ENCODE measurements at regions not wholly inside any gene's neighbourhood (a gene's known extent, or its start where the extent isn't known, plus 50 kb on each side); places are given as distances from the start of the nearest gene placed in this dataset.

- Histone ChIP-seq H3K79me2 (ENCODE audit: insufficient read depth, low read length) (no peaks in the 10 kb centered on the region), H3K9ac (ENCODE audit: low read depth, low read length, poor library complexity, severe bottlenecking) (no peak overlapping the region), H3K4me1 (ENCODE audit: insufficient read depth, low read length, poor library complexity, severe bottlenecking) (no peaks in the 10 kb centered on the region), H3K9me2 (replicated peaks; ENCODE audit: low read depth, low read length) (no peaks in the 10 kb centered on the region), H4K20me1 (ENCODE audit: insufficient read depth, low read length, poor library complexity, severe bottlenecking) (no peaks in the 10 kb centered on the region), H3K9me3 (ENCODE audit: insufficient read depth, low read depth, low read length) (no peaks in the 10 kb centered on the region), H2AFZ (ENCODE audit: low read length) (no peak overlapping the region), H3K4me2 (ENCODE audit: low read depth, low read length, poor library complexity, severe bottlenecking) (no peak overlapping the region), H3K36me3 (ENCODE audit: insufficient read depth, low read length) (no peaks in the 10 kb centered on the region), H3K4me3 (ENCODE audit: low read length, poor library complexity, severe bottlenecking) (no peak overlapping the region), H3K27me3 (ENCODE audit: insufficient read depth, low read length, poor library complexity, severe bottlenecking) (no peaks in the 10 kb centered on the region), H3F3A (ENCODE audit: low read depth) (no peaks in the 10 kb centered on the region)
- TF ChIP-seq, protein P1, sequence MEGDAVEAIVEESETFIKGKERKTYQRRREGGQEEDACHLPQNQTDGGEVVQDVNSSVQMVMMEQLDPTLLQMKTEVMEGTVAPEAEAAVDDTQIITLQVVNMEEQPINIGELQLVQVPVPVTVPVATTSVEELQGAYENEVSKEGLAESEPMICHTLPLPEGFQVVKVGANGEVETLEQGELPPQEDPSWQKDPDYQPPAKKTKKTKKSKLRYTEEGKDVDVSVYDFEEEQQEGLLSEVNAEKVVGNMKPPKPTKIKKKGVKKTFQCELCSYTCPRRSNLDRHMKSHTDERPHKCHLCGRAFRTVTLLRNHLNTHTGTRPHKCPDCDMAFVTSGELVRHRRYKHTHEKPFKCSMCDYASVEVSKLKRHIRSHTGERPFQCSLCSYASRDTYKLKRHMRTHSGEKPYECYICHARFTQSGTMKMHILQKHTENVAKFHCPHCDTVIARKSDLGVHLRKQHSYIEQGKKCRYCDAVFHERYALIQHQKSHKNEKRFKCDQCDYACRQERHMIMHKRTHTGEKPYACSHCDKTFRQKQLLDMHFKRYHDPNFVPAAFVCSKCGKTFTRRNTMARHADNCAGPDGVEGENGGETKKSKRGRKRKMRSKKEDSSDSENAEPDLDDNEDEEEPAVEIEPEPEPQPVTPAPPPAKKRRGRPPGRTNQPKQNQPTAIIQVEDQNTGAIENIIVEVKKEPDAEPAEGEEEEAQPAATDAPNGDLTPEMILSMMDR (conservative IDR thresholded peaks at IDR 0.05; ENCODE audit: low read length) = no peak
- TF ChIP-seq EZH2phosphoT487 (IDR thresholded peaks at IDR 0.05; ENCODE audit: borderline replicate concordance) = no peak
Observed at GRCh38 chr10:107809889-107810288, 645.4 kb upstream of the SORCS1 start.

DNA sequence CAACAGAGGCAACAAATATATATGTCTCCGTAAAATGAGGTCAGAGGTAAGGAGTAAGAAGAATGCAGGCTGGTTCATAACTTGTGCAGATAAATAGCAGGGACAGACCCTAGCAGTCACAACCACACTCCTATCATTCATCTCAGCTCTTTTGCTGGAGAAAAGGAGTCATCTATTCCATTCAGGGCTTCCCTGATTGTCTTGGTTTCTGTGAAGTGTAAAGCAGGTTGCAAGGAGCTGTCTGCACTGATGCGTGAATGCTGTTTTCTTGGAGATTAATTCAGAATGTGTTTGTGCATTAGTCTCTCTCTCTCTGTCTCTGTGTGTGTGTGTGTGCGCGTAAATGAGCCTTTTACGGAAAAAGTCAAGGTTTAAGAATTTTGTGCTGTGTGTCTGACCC is 643.3 kb upstream of the SORCS1 start:
- H3F3A ChIP-seq (ENCODE audit: low read depth) = no peaks in the 10 kb centered on the region
- H3K27me3 ChIP-seq (ENCODE audit: insufficient read depth, low read length, poor library complexity, severe bottlenecking) = no peaks in the 10 kb centered on the region
- H3K36me3 ChIP-seq (ENCODE audit: insufficient read depth, low read length) = no peaks in the 10 kb centered on the region
- H3K9me3 ChIP-seq (ENCODE audit: insufficient read depth, low read depth, low read length) = no peaks in the 10 kb centered on the region
- no peaks in the 10 kb centered on the region for H3K9me2 ChIP-seq (replicated peaks; ENCODE audit: low read depth, low read length)
- H2AFZ ChIP-seq (ENCODE audit: low read length) = no peak overlapping the region
- no peaks in the 10 kb centered on the region for H4K20me1 ChIP-seq (ENCODE audit: insufficient read depth, low read length, poor library complexity, severe bottlenecking)
- H3K4me1 ChIP-seq (ENCODE audit: insufficient read depth, low read length, poor library complexity, severe bottlenecking) = no peaks in the 10 kb centered on the region
- H3K79me2 ChIP-seq (ENCODE audit: insufficient read depth, low read length) = no peaks in the 10 kb centered on the region
- TF ChIP-seq, protein P1 (conservative IDR thresholded peaks at IDR 0.05; ENCODE audit: low read length) = no peak
- TF ChIP-seq EZH2phosphoT487 (IDR thresholded peaks at IDR 0.05; ENCODE audit: borderline replicate concordance) = no peak
- H3K4me3 ChIP-seq (ENCODE audit: low read length, poor library complexity, severe bottlenecking) = no peak overlapping the region
- no peak overlapping the region for H3K4me2 ChIP-seq (ENCODE audit: low read depth, low read length, poor library complexity, severe bottlenecking)
- H3K9ac ChIP-seq (ENCODE audit: low read depth, low read length, poor library complexity, severe bottlenecking) = no peak overlapping the region

GRCh38 chr10:107806026-107806425 is 641.5 kb upstream of the SORCS1 start:
- no peak overlapping the region for H3K9ac ChIP-seq (ENCODE audit: low read depth, low read length, poor library complexity, severe bottlenecking)
- no peak overlapping the region for H2AFZ ChIP-seq (ENCODE audit: low read length)
- no peaks in the 10 kb centered on the region for H3K9me3 ChIP-seq (ENCODE audit: insufficient read depth, low read depth, low read length)
- no peak overlapping the region for H3K4me3 ChIP-seq (ENCODE audit: low read length, poor library complexity, severe bottlenecking)
- H4K20me1 ChIP-seq (ENCODE audit: insufficient read depth, low read length, poor library complexity, severe bottlenecking) = no peaks in the 10 kb centered on the region
- H3K4me1 ChIP-seq (ENCODE audit: insufficient read depth, low read length, poor library complexity, severe bottlenecking) = no peaks in the 10 kb centered on the region
- H3K4me2 ChIP-seq (ENCODE audit: low read depth, low read length, poor library complexity, severe bottlenecking) = no peak overlapping the region
- TF ChIP-seq, protein P1 (conservative IDR thresholded peaks at IDR 0.05; ENCODE audit: low read length) = no peak
- TF ChIP-seq EZH2phosphoT487 (IDR thresholded peaks at IDR 0.05; ENCODE audit: borderline replicate concordance) = no peak
- no peaks in the 10 kb centered on the region for H3K27me3 ChIP-seq (ENCODE audit: insufficient read depth, low read length, poor library complexity, severe bottlenecking)
- H3K79me2 ChIP-seq (ENCODE audit: insufficient read depth, low read length) = no peaks in the 10 kb centered on the region
- H3K36me3 ChIP-seq (ENCODE audit: insufficient read depth, low read length) = no peaks in the 10 kb centered on the region
- no peaks in the 10 kb centered on the region for H3F3A ChIP-seq (ENCODE audit: low read depth)
- no peaks in the 10 kb centered on the region for H3K9me2 ChIP-seq (replicated peaks; ENCODE audit: low read depth, low read length)

Measured in Loucy (cell line).